ENCODE measurements at regions not wholly inside any gene's neighbourhood (a gene's known extent, or its start where the extent isn't known, plus 50 kb on each side); places are given as distances from the start of the nearest gene placed in this dataset.

DNA sequence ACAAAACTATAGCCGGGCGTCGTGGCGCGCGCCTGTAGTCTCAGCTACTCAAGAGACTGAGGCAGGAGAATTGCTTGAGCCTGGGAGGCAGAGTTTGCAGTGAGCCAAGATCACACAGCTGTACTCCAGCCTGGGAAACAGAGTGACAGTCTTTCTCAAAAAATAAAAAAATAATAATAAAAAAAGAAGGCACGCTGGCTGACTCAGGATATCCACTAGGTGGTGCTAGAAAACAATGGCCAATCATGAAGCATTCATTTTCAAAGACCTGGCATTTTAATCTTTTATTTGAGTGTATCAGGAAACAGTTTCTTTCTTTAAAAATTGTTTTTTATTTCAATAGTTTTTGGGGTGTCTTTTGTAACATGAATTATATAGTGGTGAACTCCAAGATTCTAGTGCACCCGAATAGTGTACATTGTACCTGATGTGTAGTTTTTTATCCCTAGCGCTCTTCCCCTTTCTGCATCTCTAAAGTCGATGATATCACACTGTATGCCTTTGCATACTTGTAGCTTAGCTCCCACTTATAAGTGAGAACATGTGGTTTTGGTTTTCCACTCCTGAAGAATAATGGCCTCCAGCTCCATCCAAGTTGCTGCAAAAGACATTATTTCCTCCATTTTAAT, 88.6 kb downstream of the LYZL1 start:
- TF ChIP-seq EZH2 (IDR thresholded peaks at IDR 0.05; ENCODE audit: low read length, unreplicated experiment), result no peak
- TF ChIP-seq, protein P1, sequence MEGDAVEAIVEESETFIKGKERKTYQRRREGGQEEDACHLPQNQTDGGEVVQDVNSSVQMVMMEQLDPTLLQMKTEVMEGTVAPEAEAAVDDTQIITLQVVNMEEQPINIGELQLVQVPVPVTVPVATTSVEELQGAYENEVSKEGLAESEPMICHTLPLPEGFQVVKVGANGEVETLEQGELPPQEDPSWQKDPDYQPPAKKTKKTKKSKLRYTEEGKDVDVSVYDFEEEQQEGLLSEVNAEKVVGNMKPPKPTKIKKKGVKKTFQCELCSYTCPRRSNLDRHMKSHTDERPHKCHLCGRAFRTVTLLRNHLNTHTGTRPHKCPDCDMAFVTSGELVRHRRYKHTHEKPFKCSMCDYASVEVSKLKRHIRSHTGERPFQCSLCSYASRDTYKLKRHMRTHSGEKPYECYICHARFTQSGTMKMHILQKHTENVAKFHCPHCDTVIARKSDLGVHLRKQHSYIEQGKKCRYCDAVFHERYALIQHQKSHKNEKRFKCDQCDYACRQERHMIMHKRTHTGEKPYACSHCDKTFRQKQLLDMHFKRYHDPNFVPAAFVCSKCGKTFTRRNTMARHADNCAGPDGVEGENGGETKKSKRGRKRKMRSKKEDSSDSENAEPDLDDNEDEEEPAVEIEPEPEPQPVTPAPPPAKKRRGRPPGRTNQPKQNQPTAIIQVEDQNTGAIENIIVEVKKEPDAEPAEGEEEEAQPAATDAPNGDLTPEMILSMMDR (conservative IDR thresholded peaks at IDR 0.05; ENCODE audit: low read depth, low read length), result peak; percentile 57
